ENCODE measurements at regions not wholly inside any gene's neighbourhood (a gene's known extent, or its start where the extent isn't known, plus 50 kb on each side); places are given as distances from the start of the nearest gene placed in this dataset.

- TF ChIP-seq, protein P1, sequence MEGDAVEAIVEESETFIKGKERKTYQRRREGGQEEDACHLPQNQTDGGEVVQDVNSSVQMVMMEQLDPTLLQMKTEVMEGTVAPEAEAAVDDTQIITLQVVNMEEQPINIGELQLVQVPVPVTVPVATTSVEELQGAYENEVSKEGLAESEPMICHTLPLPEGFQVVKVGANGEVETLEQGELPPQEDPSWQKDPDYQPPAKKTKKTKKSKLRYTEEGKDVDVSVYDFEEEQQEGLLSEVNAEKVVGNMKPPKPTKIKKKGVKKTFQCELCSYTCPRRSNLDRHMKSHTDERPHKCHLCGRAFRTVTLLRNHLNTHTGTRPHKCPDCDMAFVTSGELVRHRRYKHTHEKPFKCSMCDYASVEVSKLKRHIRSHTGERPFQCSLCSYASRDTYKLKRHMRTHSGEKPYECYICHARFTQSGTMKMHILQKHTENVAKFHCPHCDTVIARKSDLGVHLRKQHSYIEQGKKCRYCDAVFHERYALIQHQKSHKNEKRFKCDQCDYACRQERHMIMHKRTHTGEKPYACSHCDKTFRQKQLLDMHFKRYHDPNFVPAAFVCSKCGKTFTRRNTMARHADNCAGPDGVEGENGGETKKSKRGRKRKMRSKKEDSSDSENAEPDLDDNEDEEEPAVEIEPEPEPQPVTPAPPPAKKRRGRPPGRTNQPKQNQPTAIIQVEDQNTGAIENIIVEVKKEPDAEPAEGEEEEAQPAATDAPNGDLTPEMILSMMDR (conservative IDR thresholded peaks at IDR 0.05; ENCODE audit: low read depth, low read length) = no peak
- TF ChIP-seq EZH2phosphoT487 (IDR thresholded peaks at IDR 0.05; ENCODE audit: borderline replicate concordance, low read length) = no peak
These were observed 291.6 kb downstream of the MAFB start for GRCh38 chr20:40397467-40397866.
